DMS79 (cell line): ENCODE measurements at regions not wholly inside any gene's neighbourhood (a gene's known extent, or its start where the extent isn't known, plus 50 kb on each side); places are given as distances from the start of the nearest gene placed in this dataset.

Experiments used
- DNase-seq: peaks from one replicate; lab custom pipeline; 2025; lab: John Stamatoyannopoulos, UW

GRCh38 chr7:98515201-98515600 lies 101.9 kb upstream of the NPTX2 start:
- DNase-seq: no peak

- DNase-seq: no peak
Observed at GRCh38 chr7:98514211-98515031, 102.7 kb upstream of the NPTX2 start.

GRCh38 chr7:98511175-98511574 lies 105.9 kb upstream of the NPTX2 start:
- DNase-seq: no peak

- peak; percentile 4 for DNase-seq
Observed at GRCh38 chr7:98509836-98510235, 107.2 kb upstream of the NPTX2 start.

- no peak for DNase-seq
Observed at GRCh38 chr7:98506471-98506870, 105.6 kb upstream of the BAIAP2L1 start.

GRCh38 chr7:98500764-98501163 lies 99.9 kb upstream of the BAIAP2L1 start:
- no peak for DNase-seq

GRCh38 chr7:98496618-98497017 lies 95.7 kb upstream of the BAIAP2L1 start:
- no peak for DNase-seq

- DNase-seq: no peak
Observed at GRCh38 chr7:98495200-98495955, 94.5 kb upstream of the BAIAP2L1 start.

- DNase-seq: no peak
Observed at GRCh38 chr7:98493030-98493778, 92.3 kb upstream of the BAIAP2L1 start.

- no peak for DNase-seq
Observed at GRCh38 chr7:98488167-98488566, 87.3 kb upstream of the BAIAP2L1 start.

GRCh38 chr7:98483964-98484545 lies 83.2 kb upstream of the BAIAP2L1 start:
- no peak for DNase-seq

GRCh38 chr7:98483276-98483963 lies 82.5 kb upstream of the BAIAP2L1 start:
- no peak for DNase-seq

GRCh38 chr7:98479318-98479717 lies 78.4 kb upstream of the BAIAP2L1 start:
- no peak for DNase-seq

GRCh38 chr7:98475352-98475751 lies 74.5 kb upstream of the BAIAP2L1 start:
- no peak for DNase-seq

GRCh38 chr7:98474558-98474957 lies 73.7 kb upstream of the BAIAP2L1 start:
- no peak for DNase-seq

GRCh38 chr7:98472521-98472954 lies 71.6 kb upstream of the BAIAP2L1 start:
- peak; percentile 70 for DNase-seq

GRCh38 chr7:98470485-98471240 lies 69.8 kb upstream of the BAIAP2L1 start:
- DNase-seq: no peak

GRCh38 chr7:98469088-98469487 lies 68.2 kb upstream of the BAIAP2L1 start:
- DNase-seq: no peak

GRCh38 chr7:98467570-98468312 lies 66.9 kb upstream of the BAIAP2L1 start:
- no peak for DNase-seq

- no peak for DNase-seq
Observed at GRCh38 chr7:98465022-98465421, 64.1 kb upstream of the BAIAP2L1 start.
